CD14-positive monocyte (primary cell): ENCODE measurements at regions not wholly inside any gene's neighbourhood (a gene's known extent, or its start where the extent isn't known, plus 50 kb on each side); places are given as distances from the start of the nearest gene placed in this dataset.
A peak's percentile ranks its signal among the peaks of the same experiment; 100 is the strongest.

Experiments
- DNase-seq, 3 donors: peaks; one replicate each; pipeline ENCODE4 v3.0.0-alpha.2; 2011 to 2022
- H2AFZ ChIP-seq: 2 replicates; pipeline ENCODE4 v1.6.0; 2012; ENCODE audit warnings: mild to moderate bottlenecking, low read depth, low read length, inconsistent platforms; ENCODE audit not compliant: insufficient read depth, poor library complexity, severe bottlenecking
- H3K27ac ChIP-seq, 2 donors: 1 replicate in 1 of 2; 2 replicates in 1 of 2; pipeline ENCODE4 v1.5.1; 2012 to 2013; ENCODE audit warnings: low read length in 2 of 2, control low read depth in 1 of 2, inconsistent platforms in 1 of 2, low read depth in 1 of 2, mild to moderate bottlenecking in 1 of 2
- H3K27me3 ChIP-seq, 2 donors: one replicate each; pipeline versions ENCODE4 v1.6.0 to v1.6.1; 2011 to 2013; ENCODE audit warnings: low read length in 2 of 2; ENCODE audit not compliant: control insufficient read depth in 2 of 2, insufficient read depth in 2 of 2
- H3K36me3 ChIP-seq, 2 donors: replicated peaks in 1 of 2; 1 replicate in 1 of 2; 2 replicates in 1 of 2; pipeline versions ENCODE4 v1.5.1 to v1.6.1; 2012 to 2013; ENCODE audit warnings: low read length in 2 of 2, control low read depth in 1 of 2, inconsistent platforms in 1 of 2, mild to moderate bottlenecking in 1 of 2; ENCODE audit not compliant: insufficient read depth in 2 of 2, control insufficient read depth in 1 of 2
- H3K4me1 ChIP-seq, 2 donors: 1 replicate in 1 of 2; 2 replicates in 1 of 2; pipeline versions ENCODE4 v1.5.1 to v1.6.1; 2012 to 2013; ENCODE audit warnings: low read length in 2 of 2, control low read depth in 1 of 2, inconsistent platforms in 1 of 2, mild to moderate bottlenecking in 1 of 2, moderate library complexity in 1 of 2; ENCODE audit not compliant: insufficient read depth in 2 of 2, control insufficient read depth in 1 of 2
- H3K4me2 ChIP-seq: replicated peaks from 2 replicates; pipeline ENCODE3; 2012; ENCODE audit warnings: low read length, moderate library complexity, mild to moderate bottlenecking; ENCODE audit not compliant: poor library complexity, severe bottlenecking; ENCODE audit errors: extremely low read depth
- H3K4me3 ChIP-seq, 3 experiments: fragments of 200-600 bp in 1 of 3; sonication (generic) in 1 of 3; replicated peaks in 1 of 3; 1 replicate in 2 of 3; 2 replicates in 1 of 3; pipeline ENCODE4 v1.5.1; 2011 to 2013; ENCODE audit warnings: low read length in 3 of 3, mild to moderate bottlenecking in 3 of 3, control low read depth in 2 of 3, low read depth in 2 of 3, inconsistent platforms in 1 of 3, moderate library complexity in 1 of 3
- H3K79me2 ChIP-seq: 2 replicates; pipeline ENCODE4 v1.6.0; 2012; ENCODE audit warnings: mild to moderate bottlenecking, control low read depth, inconsistent platforms, low read length, moderate library complexity; ENCODE audit not compliant: insufficient read depth
- H3K9ac ChIP-seq: 2 replicates; pipeline ENCODE4 v1.6.0; 2017; ENCODE audit warnings: low read length, mild to moderate bottlenecking; ENCODE audit not compliant: insufficient read depth, poor library complexity, severe bottlenecking
- H3K9me3 ChIP-seq, 2 donors: replicated peaks in 1 of 2; 1 replicate in 1 of 2; 2 replicates in 1 of 2; pipeline versions ENCODE4 v1.5.1 to v1.6.1; 2012 to 2013; ENCODE audit warnings: low read length in 2 of 2, control low read depth in 1 of 2; ENCODE audit not compliant: control insufficient read depth in 1 of 2, insufficient read depth in 1 of 2
- H4K20me1 ChIP-seq: 2 replicates; pipeline ENCODE4 v1.6.0; 2012; ENCODE audit warnings: mild to moderate bottlenecking, low read length, control low read depth, moderate library complexity; ENCODE audit not compliant: insufficient read depth
- H3K27ac Mint-ChIP-seq, 7 donors: one replicate each; pipeline ENCODE4 v1.8.0; 2020; ENCODE audit warnings: mild to moderate bottlenecking in 7 of 7, mixed read lengths in 7 of 7, moderate library complexity in 6 of 7, inconsistent platforms in 2 of 7
- H3K27me3 Mint-ChIP-seq, 3 donors: one replicate each; pipeline ENCODE4 v1.8.0; 2021 to 2022; ENCODE audit warnings: low read depth in 3 of 3, mild to moderate bottlenecking in 3 of 3, mixed read lengths in 3 of 3, moderate library complexity in 3 of 3, inconsistent platforms in 1 of 3
- H3K36me3 Mint-ChIP-seq, 2 donors: one replicate each; pipeline ENCODE4 v1.8.0; 2020; ENCODE audit warnings: mixed read lengths in 2 of 2, inconsistent platforms in 1 of 2, mild to moderate bottlenecking in 1 of 2
- H3K4me1 Mint-ChIP-seq: one replicate; pipeline ENCODE4 v1.8.0; 2020; ENCODE audit warnings: mild to moderate bottlenecking, mixed read lengths
- H3K4me3 Mint-ChIP-seq, 2 donors: one replicate each; pipeline ENCODE4 v1.8.0; 2020; ENCODE audit warnings: mild to moderate bottlenecking in 2 of 2, mixed read lengths in 2 of 2, moderate library complexity in 1 of 2
- H3K9me3 Mint-ChIP-seq, 7 donors: one replicate each; pipeline ENCODE4 v1.8.0; 2020 to 2022; ENCODE audit warnings: mixed read lengths in 7 of 7, mild to moderate bottlenecking in 6 of 7, moderate library complexity in 6 of 7, inconsistent platforms in 2 of 7
- WGBS: methylation state at CpG from one replicate; pipeline ENCODE4 v1.1.5; 2013; ENCODE audit warnings: missing lambda C conversion rate; ENCODE audit not compliant: insufficient coverage; 5-methylcytosine and 5-hydroxymethylcytosine counted together
- intact Hi-C, 2 donors: fragments of 100-400 bp; cut with micrococcal nuclease; formaldehyde crosslinking; loops; one replicate each; pipeline versions ENCODE4 v1.15.0 to v1.15.1; 2023
- TF ChIP-seq, protein P1 (sequence below): fragments of 200-600 bp; IDR thresholded peaks from one replicate; pipeline ENCODE4 v1.8.0; 2022; ENCODE audit warnings: antibody characterized with exemption, mild to moderate bottlenecking

- no peaks in the 10 kb centered on the region for H3K4me1 Mint-ChIP-seq
Measured at GRCh38 chr4:140271553-140271952, 101.9 kb upstream of the SCOC start.

GRCh38 chr4:140269369-140269768 lies 104.1 kb upstream of the SCOC start:
- Mint-ChIP-seq H3K36me3 (no peaks in the 10 kb centered on the region), H3K4me1 (no peaks in the 10 kb centered on the region), H3K27ac (no peak overlapping the region), H3K27me3 (peaks cover 1 to 3% (median 3%) of the 10 kb centered on the region in 3 donors), H3K4me3 (no peak overlapping the region), H3K9me3 (no peaks in the 10 kb centered on the region)
- WGBS: 88% methylated on average over 4 of the region's 6 CpGs
- Histone ChIP-seq H3K27me3 (no peaks in the 10 kb centered on the region), H3K4me1 (no peaks in the 10 kb centered on the region), H3K79me2 (no peaks in the 10 kb centered on the region), H3K4me3 (no peak overlapping the region), H3K9ac (no peak overlapping the region), H3K9me3 (no peaks in the 10 kb centered on the region), H4K20me1 (no peaks in the 10 kb centered on the region), H3K36me3 (no peaks in the 10 kb centered on the region), H3K27ac (no peak overlapping the region), H3K4me2 (no peak overlapping the region), H2AFZ (no peak overlapping the region)
- no peak for DNase-seq
- TF ChIP-seq, protein P1, sequence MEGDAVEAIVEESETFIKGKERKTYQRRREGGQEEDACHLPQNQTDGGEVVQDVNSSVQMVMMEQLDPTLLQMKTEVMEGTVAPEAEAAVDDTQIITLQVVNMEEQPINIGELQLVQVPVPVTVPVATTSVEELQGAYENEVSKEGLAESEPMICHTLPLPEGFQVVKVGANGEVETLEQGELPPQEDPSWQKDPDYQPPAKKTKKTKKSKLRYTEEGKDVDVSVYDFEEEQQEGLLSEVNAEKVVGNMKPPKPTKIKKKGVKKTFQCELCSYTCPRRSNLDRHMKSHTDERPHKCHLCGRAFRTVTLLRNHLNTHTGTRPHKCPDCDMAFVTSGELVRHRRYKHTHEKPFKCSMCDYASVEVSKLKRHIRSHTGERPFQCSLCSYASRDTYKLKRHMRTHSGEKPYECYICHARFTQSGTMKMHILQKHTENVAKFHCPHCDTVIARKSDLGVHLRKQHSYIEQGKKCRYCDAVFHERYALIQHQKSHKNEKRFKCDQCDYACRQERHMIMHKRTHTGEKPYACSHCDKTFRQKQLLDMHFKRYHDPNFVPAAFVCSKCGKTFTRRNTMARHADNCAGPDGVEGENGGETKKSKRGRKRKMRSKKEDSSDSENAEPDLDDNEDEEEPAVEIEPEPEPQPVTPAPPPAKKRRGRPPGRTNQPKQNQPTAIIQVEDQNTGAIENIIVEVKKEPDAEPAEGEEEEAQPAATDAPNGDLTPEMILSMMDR: no peak
- intact Hi-C loops: no loop called here

More at GRCh38 chr4:140271553-140271952, 101.9 kb upstream of the SCOC start:
- no peak overlapping the region for H2AFZ ChIP-seq
- H3K36me3 ChIP-seq: no peaks in the 10 kb centered on the region
- H3K9me3 ChIP-seq: no peaks in the 10 kb centered on the region
- no peak overlapping the region for H3K4me2 ChIP-seq
- no peaks in the 10 kb centered on the region for H3K36me3 Mint-ChIP-seq
- H3K9me3 Mint-ChIP-seq: no peaks in the 10 kb centered on the region
- no peaks in the 10 kb centered on the region for H3K4me1 ChIP-seq
- no peaks in the 10 kb centered on the region for H3K79me2 ChIP-seq
- H3K4me3 ChIP-seq: no peak overlapping the region
- no peak overlapping the region for H3K27ac Mint-ChIP-seq
- H3K27me3 ChIP-seq: no peaks in the 10 kb centered on the region
- H3K27me3 Mint-ChIP-seq: peaks cover 1 to 3% (median 1%) of the 10 kb centered on the region in 3 donors
- no peak overlapping the region for H3K4me3 Mint-ChIP-seq
- peak in 2 of 3 donors; percentile 21 to 26 for DNase-seq
- no peaks in the 10 kb centered on the region for H4K20me1 ChIP-seq
- TF ChIP-seq, protein P1: no peak
- no peak overlapping the region for H3K27ac ChIP-seq
- intact Hi-C loops: no loop called here
- no peak overlapping the region for H3K9ac ChIP-seq
- 100% methylated on average over 3 of the region's 4 CpGs for WGBS
